ENCODE measurements at regions not wholly inside any gene's neighbourhood (a gene's known extent, or its start where the extent isn't known, plus 50 kb on each side); places are given as distances from the start of the nearest gene placed in this dataset.

GRCh38 chrX:102042372-102043325, 82.8 kb upstream of the TCEAL2 start:
- H3K27ac ChIP-seq = no peak overlapping the region
- intact Hi-C loops (cut with DNase I; ENCODE audit: low total_unique reads) = no loop called here
- 72% methylated on average over 7 of the region's 7 CpGs; no CpG with 5 or more reads in 1 of the 2 donors for WGBS, 2 donors (ENCODE audit: low coverage in 1 of 2)
- no peak for TF ChIP-seq POLR2AphosphoS5 (IDR thresholded peaks at IDR 0.05)
- TF ChIP-seq CTCF (IDR thresholded peaks at IDR 0.05) = no peak
- in situ Hi-C loops (cut with MboI; ENCODE audit: low pct_ligation_motif_present in 1 of 4, low pct_unique_long_range_greater_than_20kb in 1 of 4, low sequenced_read_pairs in 3 of 4) = no loop called here
- no peaks in the 10 kb centered on the region for H3K9me3 ChIP-seq
- H3K4me3 ChIP-seq = no peak overlapping the region
- DNase-seq = no peak
- no peaks in the 10 kb centered on the region for H3K36me3 ChIP-seq
- no peaks in the 10 kb centered on the region for H3K4me1 ChIP-seq
- H3K27me3 ChIP-seq = no peaks in the 10 kb centered on the region

GRCh38 chrX:102029026-102029425, 96.5 kb upstream of the TCEAL2 start:
- no peaks in the 10 kb centered on the region for H3K36me3 ChIP-seq
- no peak overlapping the region for H3K27ac ChIP-seq
- DNase-seq = no peak
- H3K4me1 ChIP-seq = no peaks in the 10 kb centered on the region
- WGBS, 2 donors (ENCODE audit: low coverage in 1 of 2) = 65% methylated on average over 2 of the region's 2 CpGs; no CpG with 5 or more reads in 1 of the 2 donors
- H3K4me3 ChIP-seq = no peak overlapping the region
- in situ Hi-C loops (cut with MboI; ENCODE audit: low pct_ligation_motif_present in 1 of 4, low pct_unique_long_range_greater_than_20kb in 1 of 4, low sequenced_read_pairs in 3 of 4) = no loop called here
- no peaks in the 10 kb centered on the region for H3K9me3 ChIP-seq
- no peaks in the 10 kb centered on the region for H3K27me3 ChIP-seq
- TF ChIP-seq CTCF (IDR thresholded peaks at IDR 0.05) (no peak), POLR2A (IDR thresholded peaks at IDR 0.05) (no peak), POLR2AphosphoS5 (IDR thresholded peaks at IDR 0.05) (no peak), EP300 (IDR thresholded peaks at IDR 0.05; ENCODE audit: low read depth) (no peak)
- intact Hi-C loops (cut with DNase I; ENCODE audit: low total_unique reads) = no loop called here

GRCh38 chrX:102018208-102018607, 86.4 kb upstream of the ZMAT1 start:
- Histone ChIP-seq H3K4me1 (no peaks in the 10 kb centered on the region), H3K9me3 (no peaks in the 10 kb centered on the region), H3K27ac (no peak overlapping the region), H3K27me3 (no peaks in the 10 kb centered on the region), H3K4me3 (no peak overlapping the region), H3K36me3 (no peaks in the 10 kb centered on the region)
- in situ Hi-C loops (cut with MboI; ENCODE audit: low pct_ligation_motif_present in 1 of 4, low pct_unique_long_range_greater_than_20kb in 1 of 4, low sequenced_read_pairs in 3 of 4) = no loop called here
- intact Hi-C loops (cut with DNase I; ENCODE audit: low total_unique reads) = no loop called here
- TF ChIP-seq POLR2AphosphoS5 (IDR thresholded peaks at IDR 0.05) (no peak), CTCF (IDR thresholded peaks at IDR 0.05) (no peak), POLR2A (IDR thresholded peaks at IDR 0.05) (no peak), EP300 (IDR thresholded peaks at IDR 0.05; ENCODE audit: low read depth) (no peak)
- WGBS, 2 donors (ENCODE audit: low coverage in 1 of 2) = 75% methylated on average over 4 of the region's 4 CpGs; no CpG with 5 or more reads in 1 of the 2 donors
- no peak for DNase-seq

GRCh38 chrX:102008901-102009300, 77.1 kb upstream of the ZMAT1 start:
- TF ChIP-seq EP300 (IDR thresholded peaks at IDR 0.05; ENCODE audit: low read depth) (no peak), CTCF (IDR thresholded peaks at IDR 0.05) (no peak), POLR2AphosphoS5 (IDR thresholded peaks at IDR 0.05) (no peak), POLR2A (IDR thresholded peaks at IDR 0.05) (no peak)
- intact Hi-C loops (cut with DNase I; ENCODE audit: low total_unique reads) (no loop called here), in situ Hi-C loops (cut with MboI; ENCODE audit: low pct_ligation_motif_present in 1 of 4, low pct_unique_long_range_greater_than_20kb in 1 of 4, low sequenced_read_pairs in 3 of 4) (no loop called here)
- no peak overlapping the region for H3K4me3 ChIP-seq
- no peak overlapping the region for H3K27ac ChIP-seq
- H3K9me3 ChIP-seq = no peaks in the 10 kb centered on the region
- DNase-seq = no peak
- no peaks in the 10 kb centered on the region for H3K27me3 ChIP-seq
- no peaks in the 10 kb centered on the region for H3K4me1 ChIP-seq
- H3K36me3 ChIP-seq = no peaks in the 10 kb centered on the region
